C4-2B (cell line): ENCODE measurements at regions not wholly inside any gene's neighbourhood (a gene's known extent, or its start where the extent isn't known, plus 50 kb on each side); places are given as distances from the start of the nearest gene placed in this dataset.

Source experiments
- CTCF ChIP-seq: fragments of 450-650 bp; conservative IDR thresholded peaks from 2 replicates; pipeline ENCODE4 v1.5.1; 2017; ENCODE audit warnings: mild to moderate bottlenecking
- ZFX ChIP-seq: fragments of 450-650 bp; IDR thresholded peaks from 2 replicates; pipeline ENCODE4 v1.6.1; 2017

GRCh38 chr7:81616951-81617350, 152.9 kb downstream of the HGF start:
- TF ChIP-seq CTCF (no peak), ZFX (no peak)
